Osteocyte (in vitro differentiated cells): ENCODE measurements at regions not wholly inside any gene's neighbourhood (a gene's known extent, or its start where the extent isn't known, plus 50 kb on each side); places are given as distances from the start of the nearest gene placed in this dataset.

Experiments
- DNase-seq: peaks from one replicate; pipeline ENCODE4 v3.0.0; 2021; ENCODE audit warnings: mixed read lengths; ENCODE audit not compliant: unreplicated experiment; ENCODE audit errors: extremely low spot score
- H3K27ac Mint-ChIP-seq: one replicate; pipeline ENCODE4 v1.8.0; 2021; ENCODE audit warnings: mild to moderate bottlenecking, mixed read lengths; ENCODE audit not compliant: unreplicated experiment
- H3K27me3 Mint-ChIP-seq: one replicate; pipeline ENCODE4 v1.8.0; 2021; ENCODE audit warnings: mixed read lengths; ENCODE audit not compliant: unreplicated experiment
- H3K36me3 Mint-ChIP-seq: one replicate; pipeline ENCODE4 v1.8.0; 2021; ENCODE audit warnings: mixed read lengths; ENCODE audit not compliant: unreplicated experiment
- H3K4me1 Mint-ChIP-seq: one replicate; pipeline ENCODE4 v1.8.0; 2021; ENCODE audit warnings: mixed read lengths; ENCODE audit not compliant: unreplicated experiment
- H3K4me3 Mint-ChIP-seq: one replicate; pipeline ENCODE4 v1.8.0; 2021; ENCODE audit warnings: mild to moderate bottlenecking, moderate library complexity, mixed read lengths; ENCODE audit not compliant: unreplicated experiment
- H3K9me3 Mint-ChIP-seq: one replicate; pipeline ENCODE4 v1.8.0; 2021; ENCODE audit warnings: mixed read lengths; ENCODE audit not compliant: unreplicated experiment
- TF ChIP-seq, protein P1 (sequence below): fragments of 200-600 bp; sonication (generic); IDR thresholded peaks from 2 replicates; pipeline ENCODE4 v1.5.0; 2021; ENCODE audit warnings: antibody characterized with exemption, mild to moderate bottlenecking, moderate library complexity

DNA sequence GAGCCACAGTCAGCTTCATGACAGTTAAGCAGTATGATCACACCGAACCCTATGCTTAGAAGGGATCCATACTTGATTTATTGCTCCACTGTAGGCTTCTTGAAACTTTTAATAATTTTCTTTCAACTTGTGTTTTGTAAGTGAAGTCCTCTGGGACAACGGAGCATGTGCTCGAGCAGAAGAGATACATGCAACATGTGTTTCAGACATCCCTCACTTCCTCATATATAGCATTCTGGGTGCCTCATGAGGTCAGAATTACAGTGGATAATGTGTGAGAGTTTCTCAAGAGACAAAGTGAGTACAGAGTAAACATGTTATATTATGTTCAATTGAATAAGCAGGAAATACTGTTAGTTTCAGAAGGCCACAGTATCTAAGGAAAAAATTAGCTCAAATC, 893.2 kb downstream of the FAT4 start:
- Mint-ChIP-seq H3K36me3 (peaks cover 2% of the 10 kb centered on the region), H3K4me1 (no peaks in the 10 kb centered on the region), H3K9me3 (peaks cover 22% of the 10 kb centered on the region), H3K27me3 (peaks cover 14% of the 10 kb centered on the region), H3K27ac (no peak overlapping the region), H3K4me3 (no peak overlapping the region)
- TF ChIP-seq, protein P1, sequence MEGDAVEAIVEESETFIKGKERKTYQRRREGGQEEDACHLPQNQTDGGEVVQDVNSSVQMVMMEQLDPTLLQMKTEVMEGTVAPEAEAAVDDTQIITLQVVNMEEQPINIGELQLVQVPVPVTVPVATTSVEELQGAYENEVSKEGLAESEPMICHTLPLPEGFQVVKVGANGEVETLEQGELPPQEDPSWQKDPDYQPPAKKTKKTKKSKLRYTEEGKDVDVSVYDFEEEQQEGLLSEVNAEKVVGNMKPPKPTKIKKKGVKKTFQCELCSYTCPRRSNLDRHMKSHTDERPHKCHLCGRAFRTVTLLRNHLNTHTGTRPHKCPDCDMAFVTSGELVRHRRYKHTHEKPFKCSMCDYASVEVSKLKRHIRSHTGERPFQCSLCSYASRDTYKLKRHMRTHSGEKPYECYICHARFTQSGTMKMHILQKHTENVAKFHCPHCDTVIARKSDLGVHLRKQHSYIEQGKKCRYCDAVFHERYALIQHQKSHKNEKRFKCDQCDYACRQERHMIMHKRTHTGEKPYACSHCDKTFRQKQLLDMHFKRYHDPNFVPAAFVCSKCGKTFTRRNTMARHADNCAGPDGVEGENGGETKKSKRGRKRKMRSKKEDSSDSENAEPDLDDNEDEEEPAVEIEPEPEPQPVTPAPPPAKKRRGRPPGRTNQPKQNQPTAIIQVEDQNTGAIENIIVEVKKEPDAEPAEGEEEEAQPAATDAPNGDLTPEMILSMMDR, result no peak
- no peak for DNase-seq

DNA sequence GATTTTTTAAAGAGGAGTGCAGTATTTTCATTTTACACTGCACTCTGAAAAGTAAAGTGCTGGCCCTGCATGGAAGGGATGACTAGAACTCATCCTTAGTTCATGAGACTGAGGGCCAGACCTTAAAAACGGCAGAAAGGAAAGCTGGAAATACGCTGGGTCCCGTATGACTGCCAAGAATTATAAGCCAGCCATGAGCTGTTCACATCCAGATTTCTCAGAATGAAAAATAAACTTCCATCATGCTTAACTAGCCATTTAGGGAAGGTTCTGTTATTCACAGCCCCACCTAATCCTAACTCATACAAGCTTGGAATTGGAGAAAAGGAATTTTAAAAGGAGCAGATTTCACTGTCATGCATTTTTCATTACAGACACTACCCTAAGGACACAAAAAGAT, 894.4 kb downstream of the FAT4 start:
- no peak for DNase-seq
- Mint-ChIP-seq H3K9me3 (peaks cover 22% of the 10 kb centered on the region), H3K27me3 (peaks cover 14% of the 10 kb centered on the region), H3K4me1 (no peaks in the 10 kb centered on the region), H3K36me3 (peaks cover 2% of the 10 kb centered on the region), H3K27ac (no peak overlapping the region), H3K4me3 (no peak overlapping the region)
- TF ChIP-seq, protein P1, result no peak

DNA sequence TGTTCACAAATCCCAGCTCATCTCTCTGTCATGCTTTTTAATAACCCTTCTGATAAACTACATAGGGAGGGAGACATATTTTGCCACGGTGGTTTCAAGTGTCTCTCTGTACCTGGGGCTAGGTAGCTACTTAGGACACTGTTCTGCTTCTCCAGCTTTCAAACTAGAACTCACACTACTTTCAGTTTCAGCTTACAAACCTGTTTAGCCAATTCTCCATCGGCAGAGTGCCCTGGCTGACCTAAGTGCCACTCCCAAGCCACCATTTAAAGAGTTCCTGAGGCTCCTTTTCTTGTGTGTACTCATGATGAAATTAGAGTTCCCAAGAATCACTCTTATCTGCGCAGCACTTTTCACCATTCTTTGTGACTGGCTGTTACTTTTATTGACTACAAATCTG, 899.2 kb downstream of the FAT4 start:
- Mint-ChIP-seq H3K27ac (no peak overlapping the region), H3K36me3 (no peaks in the 10 kb centered on the region), H3K4me3 (no peak overlapping the region), H3K4me1 (no peaks in the 10 kb centered on the region), H3K27me3 (peaks cover 7% of the 10 kb centered on the region), H3K9me3 (no peaks in the 10 kb centered on the region)
- no peak for DNase-seq
- TF ChIP-seq, protein P1, result no peak

DNA sequence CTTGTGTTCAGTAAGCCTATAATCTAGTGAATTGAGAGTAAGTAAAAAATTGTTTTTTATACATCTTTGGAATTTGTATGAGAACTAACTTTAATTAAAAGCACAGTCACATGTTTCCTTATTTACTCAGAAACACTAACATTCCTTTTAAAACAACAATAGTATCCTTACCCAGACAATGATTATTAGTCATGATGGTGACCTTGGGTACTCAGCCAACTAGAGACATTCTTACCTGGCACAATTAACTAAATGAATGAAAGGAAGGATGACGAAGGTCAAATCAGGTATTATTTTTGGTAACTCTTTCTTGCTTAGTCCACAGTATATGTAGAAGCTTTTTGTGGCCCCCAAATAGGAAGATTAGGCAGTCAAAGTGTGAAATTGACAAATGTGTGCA, 901.0 kb downstream of the FAT4 start:
- Mint-ChIP-seq H3K4me1 (no peaks in the 10 kb centered on the region), H3K9me3 (no peaks in the 10 kb centered on the region), H3K36me3 (no peaks in the 10 kb centered on the region), H3K27ac (no peak overlapping the region), H3K27me3 (peaks cover 4% of the 10 kb centered on the region), H3K4me3 (no peak overlapping the region)
- no peak for DNase-seq
- TF ChIP-seq, protein P1, result no peak

DNA sequence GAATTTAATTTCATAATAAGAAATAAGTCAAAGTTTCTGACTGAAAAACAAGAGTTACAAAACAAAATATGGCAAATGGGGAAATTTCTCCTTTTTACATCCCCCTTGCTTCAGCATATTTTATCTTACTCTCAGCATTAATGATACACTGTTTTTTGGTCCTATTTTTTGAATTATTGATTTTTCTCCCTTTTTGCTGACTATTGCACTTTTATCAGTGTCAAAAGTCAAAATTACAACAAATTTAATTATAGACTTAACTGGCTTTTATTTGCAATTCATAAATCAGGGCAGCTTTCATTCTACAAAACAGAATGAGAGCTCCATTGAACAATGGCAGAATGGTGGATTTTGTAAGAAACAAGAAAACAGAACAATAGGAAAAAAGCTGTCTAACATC, 901.9 kb downstream of the FAT4 start:
- no peaks in the 10 kb centered on the region for H3K36me3 Mint-ChIP-seq
- H3K27me3 Mint-ChIP-seq, result peaks cover 4% of the 10 kb centered on the region
- no peaks in the 10 kb centered on the region for H3K9me3 Mint-ChIP-seq
- H3K4me1 Mint-ChIP-seq, result no peaks in the 10 kb centered on the region
- DNase-seq, result no peak
- H3K27ac Mint-ChIP-seq, result no peak overlapping the region
- no peak overlapping the region for H3K4me3 Mint-ChIP-seq
- TF ChIP-seq, protein P1, result no peak
